ENCODE measurements at regions not wholly inside any gene's neighbourhood (a gene's known extent, or its start where the extent isn't known, plus 50 kb on each side); places are given as distances from the start of the nearest gene placed in this dataset.

GRCh38 chr5:133811168-133811567 lies 157.3 kb downstream of the C5orf15 start:
- DNase-seq (ENCODE audit: low read depth), result no peak
- TF ChIP-seq, protein P1, sequence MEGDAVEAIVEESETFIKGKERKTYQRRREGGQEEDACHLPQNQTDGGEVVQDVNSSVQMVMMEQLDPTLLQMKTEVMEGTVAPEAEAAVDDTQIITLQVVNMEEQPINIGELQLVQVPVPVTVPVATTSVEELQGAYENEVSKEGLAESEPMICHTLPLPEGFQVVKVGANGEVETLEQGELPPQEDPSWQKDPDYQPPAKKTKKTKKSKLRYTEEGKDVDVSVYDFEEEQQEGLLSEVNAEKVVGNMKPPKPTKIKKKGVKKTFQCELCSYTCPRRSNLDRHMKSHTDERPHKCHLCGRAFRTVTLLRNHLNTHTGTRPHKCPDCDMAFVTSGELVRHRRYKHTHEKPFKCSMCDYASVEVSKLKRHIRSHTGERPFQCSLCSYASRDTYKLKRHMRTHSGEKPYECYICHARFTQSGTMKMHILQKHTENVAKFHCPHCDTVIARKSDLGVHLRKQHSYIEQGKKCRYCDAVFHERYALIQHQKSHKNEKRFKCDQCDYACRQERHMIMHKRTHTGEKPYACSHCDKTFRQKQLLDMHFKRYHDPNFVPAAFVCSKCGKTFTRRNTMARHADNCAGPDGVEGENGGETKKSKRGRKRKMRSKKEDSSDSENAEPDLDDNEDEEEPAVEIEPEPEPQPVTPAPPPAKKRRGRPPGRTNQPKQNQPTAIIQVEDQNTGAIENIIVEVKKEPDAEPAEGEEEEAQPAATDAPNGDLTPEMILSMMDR (IDR thresholded peaks at IDR 0.05; ENCODE audit: control insufficient read depth, extremely low read depth, insufficient read depth), result no peak
- no peak overlapping the region for H3K4me3 ChIP-seq (ENCODE audit: low read depth, low read length)

DNA sequence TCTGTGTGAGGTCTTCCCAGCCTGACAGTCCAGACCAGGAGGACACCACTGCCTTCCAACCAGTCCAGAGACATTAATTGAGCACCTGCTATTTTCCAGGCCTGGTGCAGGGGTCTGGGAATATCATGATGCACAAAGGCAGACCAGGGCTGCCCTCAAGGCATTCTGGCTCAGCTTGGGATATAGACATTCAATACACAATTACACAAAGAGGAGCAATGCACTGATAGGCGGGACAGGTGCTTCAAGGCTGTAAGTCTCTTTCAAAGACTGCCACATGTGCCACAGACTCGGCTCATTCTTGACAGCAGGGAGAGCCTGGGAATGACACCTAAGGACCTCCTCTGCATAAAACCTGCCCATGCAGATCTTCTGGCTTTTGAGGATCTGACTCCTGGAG lies 158.6 kb downstream of the C5orf15 start:
- DNase-seq (ENCODE audit: low read depth), result no peak
- no peak overlapping the region for H3K4me3 ChIP-seq (ENCODE audit: low read depth, low read length)
- TF ChIP-seq, protein P1 (IDR thresholded peaks at IDR 0.05; ENCODE audit: control insufficient read depth, extremely low read depth, insufficient read depth), result no peak

DNA sequence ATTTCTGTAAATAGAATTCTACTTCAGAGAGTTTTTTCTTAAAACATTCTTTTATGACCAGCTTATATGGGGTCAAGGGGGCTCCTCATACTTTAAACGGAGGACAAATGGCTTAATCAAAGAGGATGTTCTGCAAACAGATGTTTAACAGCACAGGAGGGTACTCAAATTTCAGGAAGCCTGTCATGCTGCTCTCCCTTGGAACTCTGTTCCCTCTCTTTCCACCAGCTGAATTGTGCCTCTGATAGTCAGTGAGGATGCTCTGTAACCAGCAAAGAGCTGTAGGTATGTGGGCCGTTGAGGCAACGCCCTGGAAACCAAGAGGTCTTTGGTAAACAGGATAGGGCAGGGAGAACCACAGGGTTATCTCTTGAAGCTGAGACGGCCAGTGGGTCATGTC lies 161.1 kb downstream of the C5orf15 start:
- TF ChIP-seq, protein P1 (IDR thresholded peaks at IDR 0.05; ENCODE audit: control insufficient read depth, extremely low read depth, insufficient read depth), result no peak
- no peak for DNase-seq (ENCODE audit: low read depth)
- no peak overlapping the region for H3K4me3 ChIP-seq (ENCODE audit: low read depth, low read length)

DNA sequence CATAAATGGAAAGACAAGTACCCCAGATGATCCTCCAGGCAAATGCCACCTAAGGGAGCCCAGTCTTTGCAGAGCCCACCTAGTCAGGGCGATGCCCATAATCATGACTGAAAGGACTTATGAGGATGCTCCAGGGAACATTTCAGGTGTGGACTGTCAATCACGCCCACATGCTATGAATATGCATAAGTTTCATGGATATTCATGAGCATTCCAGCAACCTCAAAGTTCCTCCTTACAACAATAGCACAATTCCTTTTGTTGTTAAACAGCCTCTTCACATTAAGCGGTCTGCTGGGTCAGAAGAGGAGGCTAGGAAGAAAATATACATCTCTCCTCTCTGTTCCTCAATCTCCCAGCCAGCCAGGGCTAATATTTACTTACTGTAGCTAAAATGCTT lies 161.6 kb downstream of the C5orf15 start:
- no peak overlapping the region for H3K4me3 ChIP-seq (ENCODE audit: low read depth, low read length)
- no peak for DNase-seq (ENCODE audit: low read depth)
- TF ChIP-seq, protein P1 (IDR thresholded peaks at IDR 0.05; ENCODE audit: control insufficient read depth, extremely low read depth, insufficient read depth), result no peak

DNA sequence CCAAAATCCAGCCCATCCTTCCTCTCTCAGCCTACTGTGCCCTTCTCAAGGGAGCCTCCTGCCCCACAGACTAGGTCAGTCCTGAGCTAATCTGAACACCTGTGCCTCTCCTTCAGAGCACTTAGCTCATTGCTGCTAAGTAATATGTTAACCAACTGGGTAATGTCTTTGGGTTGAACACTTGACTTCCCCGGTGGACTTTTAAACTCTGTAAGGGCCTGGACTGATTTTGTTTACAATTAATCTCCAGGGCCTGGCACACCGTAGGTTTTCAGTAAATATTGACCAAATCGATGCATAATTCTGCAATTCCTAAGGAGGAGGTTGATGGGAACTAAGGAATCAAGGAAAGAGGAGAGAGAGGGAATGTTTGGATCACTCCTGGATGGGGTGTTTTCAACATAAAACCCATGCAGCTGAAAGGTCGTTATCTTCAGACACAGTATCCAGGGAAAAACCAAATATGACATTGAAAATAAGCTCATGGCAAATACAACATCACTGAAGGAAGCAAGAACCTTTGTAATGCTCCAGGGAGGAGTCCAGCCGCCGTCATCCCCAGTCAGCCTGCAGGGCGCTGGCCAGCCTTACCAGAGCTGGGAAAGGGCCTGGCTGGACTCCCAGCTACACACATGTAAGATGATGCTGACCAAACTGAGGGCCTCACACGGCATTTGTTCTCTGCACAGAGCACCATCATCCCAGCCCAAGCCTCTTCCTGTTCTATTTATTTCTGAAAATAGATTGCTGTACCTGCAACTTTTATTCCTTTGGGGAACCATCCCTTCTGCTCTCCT lies 166.3 kb downstream of the C5orf15 start:
- no peak for DNase-seq (ENCODE audit: low read depth)
- no peak overlapping the region for H3K4me3 ChIP-seq (ENCODE audit: low read depth, low read length)
- TF ChIP-seq, protein P1 (IDR thresholded peaks at IDR 0.05; ENCODE audit: control insufficient read depth, extremely low read depth, insufficient read depth), result no peak

DNA sequence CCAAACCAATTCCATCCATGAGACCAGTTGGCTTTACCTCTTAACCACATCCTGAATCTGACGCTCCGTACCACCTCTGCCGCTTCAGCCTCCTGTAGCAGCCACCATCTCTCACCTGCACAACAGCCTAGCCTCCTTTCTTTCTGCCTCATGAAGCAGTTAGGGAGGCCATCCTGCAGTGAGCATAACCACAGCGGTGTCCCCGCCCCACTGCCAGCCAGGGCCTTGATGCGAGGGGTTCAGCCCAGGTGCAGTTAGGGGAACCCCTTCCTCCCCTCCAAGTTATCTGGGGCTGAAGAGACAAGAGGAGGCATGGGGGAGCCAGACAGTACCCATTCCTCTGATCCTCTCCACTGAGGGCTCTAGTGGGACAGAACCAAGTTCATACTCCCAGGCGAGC lies 167.0 kb downstream of the C5orf15 start:
- no peak for DNase-seq (ENCODE audit: low read depth)
- TF ChIP-seq, protein P1 (IDR thresholded peaks at IDR 0.05; ENCODE audit: control insufficient read depth, extremely low read depth, insufficient read depth), result no peak
- no peak overlapping the region for H3K4me3 ChIP-seq (ENCODE audit: low read depth, low read length)

Data from LNCaP clone FGC (cell line).